OCI-LY3 (cell line): ENCODE measurements at regions not wholly inside any gene's neighbourhood (a gene's known extent, or its start where the extent isn't known, plus 50 kb on each side); places are given as distances from the start of the nearest gene placed in this dataset.

Source experiments
- H2AFZ ChIP-seq: fragments of 200-600, 300-600 bp; shearing (Covaris generic); 2 replicates; pipeline ENCODE4 v1.6.0; 2014; ENCODE audit warnings: antibody characterized with exemption, low read depth, low read length
- H3K27ac ChIP-seq: fragments of 200-600, 300-600 bp; sonication (generic); 2 replicates; pipeline ENCODE4 v1.5.1; 2014; ENCODE audit warnings: mild to moderate bottlenecking, low read length, moderate library complexity, mixed read lengths
- H3K27me3 ChIP-seq: fragments of 200-600, 300-600 bp; sonication (generic); 2 replicates; pipeline ENCODE4 v1.6.1; 2014; ENCODE audit warnings: low read depth, low read length, mixed read lengths
- H3K36me3 ChIP-seq: fragments of 200-600, 300-600 bp; sonication (generic); replicated peaks from 2 replicates; pipeline ENCODE3; 2014; ENCODE audit warnings: low read depth, low read length, mixed read lengths
- H3K4me1 ChIP-seq: fragments of 300-600, 200-600 bp; sonication (generic); 2 replicates; pipeline ENCODE4 v1.6.1; 2014; ENCODE audit warnings: low read length, mixed read lengths
- H3K4me2 ChIP-seq: fragments of 200-600, 300-600 bp; sonication (generic); 2 replicates; pipeline ENCODE4 v1.6.1; 2014; ENCODE audit warnings: low read length, mixed read lengths
- H3K4me3 ChIP-seq: fragments of 300-600, 200-600 bp; sonication (generic); 2 replicates; pipeline ENCODE4 v1.5.1; 2014; ENCODE audit warnings: antibody characterized with exemption, mild to moderate bottlenecking, low read length, moderate library complexity
- H3K79me2 ChIP-seq: fragments of 300-600, 200-600 bp; shearing (Covaris generic); 2 replicates; pipeline ENCODE4 v1.6.1; 2014; ENCODE audit warnings: mild to moderate bottlenecking, low read length, mixed read lengths
- H3K9ac ChIP-seq: fragments of 300-600, 200-600 bp; shearing (Covaris generic); 2 replicates; pipeline ENCODE4 v1.6.0; 2014; ENCODE audit warnings: mild to moderate bottlenecking, low read length, moderate library complexity
- H3K9me3 ChIP-seq: fragments of 200-600, 300-600 bp; shearing (Covaris generic); 2 replicates; pipeline ENCODE4 v1.6.1; 2014; ENCODE audit warnings: low read length, mixed read lengths; ENCODE audit not compliant: insufficient read depth
- H4K20me1 ChIP-seq: fragments of 200-600, 300-600 bp; sonication (generic); 2 replicates; pipeline ENCODE4 v1.6.1; 2016; ENCODE audit warnings: low read length, mixed read lengths; ENCODE audit not compliant: insufficient read depth
- EZH2phosphoT487 ChIP-seq: fragments of 200-600 bp; shearing (Covaris generic); IDR thresholded peaks from 2 replicates; pipeline ENCODE4 v1.6.1; 2018; ENCODE audit warnings: antibody characterized with exemption, mixed run types, low read depth
- TF ChIP-seq, protein P1 (sequence below): fragments of 200-600, 300-600 bp; sonication (generic); IDR thresholded peaks from 2 replicates; pipeline ENCODE4 v1.5.1; 2014; ENCODE audit warnings: antibody characterized with exemption, low read length, low read depth

DNA sequence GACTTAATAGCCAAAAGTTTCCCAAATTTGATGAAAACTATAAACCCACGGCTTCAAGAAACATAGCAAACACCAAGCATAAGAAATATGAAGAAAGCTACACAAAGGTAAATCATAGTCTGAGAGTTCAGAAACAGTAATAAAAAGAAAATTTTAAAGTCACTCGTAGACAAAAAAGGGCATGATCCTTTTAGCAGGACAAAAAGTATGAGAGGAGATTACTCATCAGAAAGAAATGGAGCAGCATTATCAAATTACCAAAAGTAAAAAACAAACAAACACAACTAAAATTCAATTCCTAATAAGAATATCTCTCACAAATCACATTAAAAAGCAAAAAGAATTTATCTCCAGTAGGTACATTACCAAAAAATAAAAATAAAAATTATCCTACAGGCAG lies 279.4 kb upstream of the UBE2E2 start:
- Histone ChIP-seq H3K27ac (no peak overlapping the region), H4K20me1 (no peaks in the 10 kb centered on the region), H3K9ac (no peak overlapping the region), H3K4me1 (no peaks in the 10 kb centered on the region), H2AFZ (peak overlapping the region; percentile 60; the same call in 1 of the 2 replicates), H3K9me3 (no peaks in the 10 kb centered on the region), H3K4me3 (no peak overlapping the region), H3K79me2 (no peaks in the 10 kb centered on the region), H3K27me3 (no peaks in the 10 kb centered on the region), H3K4me2 (no peak overlapping the region), H3K36me3 (no peaks in the 10 kb centered on the region)
- no peak for TF ChIP-seq EZH2phosphoT487
- TF ChIP-seq, protein P1, sequence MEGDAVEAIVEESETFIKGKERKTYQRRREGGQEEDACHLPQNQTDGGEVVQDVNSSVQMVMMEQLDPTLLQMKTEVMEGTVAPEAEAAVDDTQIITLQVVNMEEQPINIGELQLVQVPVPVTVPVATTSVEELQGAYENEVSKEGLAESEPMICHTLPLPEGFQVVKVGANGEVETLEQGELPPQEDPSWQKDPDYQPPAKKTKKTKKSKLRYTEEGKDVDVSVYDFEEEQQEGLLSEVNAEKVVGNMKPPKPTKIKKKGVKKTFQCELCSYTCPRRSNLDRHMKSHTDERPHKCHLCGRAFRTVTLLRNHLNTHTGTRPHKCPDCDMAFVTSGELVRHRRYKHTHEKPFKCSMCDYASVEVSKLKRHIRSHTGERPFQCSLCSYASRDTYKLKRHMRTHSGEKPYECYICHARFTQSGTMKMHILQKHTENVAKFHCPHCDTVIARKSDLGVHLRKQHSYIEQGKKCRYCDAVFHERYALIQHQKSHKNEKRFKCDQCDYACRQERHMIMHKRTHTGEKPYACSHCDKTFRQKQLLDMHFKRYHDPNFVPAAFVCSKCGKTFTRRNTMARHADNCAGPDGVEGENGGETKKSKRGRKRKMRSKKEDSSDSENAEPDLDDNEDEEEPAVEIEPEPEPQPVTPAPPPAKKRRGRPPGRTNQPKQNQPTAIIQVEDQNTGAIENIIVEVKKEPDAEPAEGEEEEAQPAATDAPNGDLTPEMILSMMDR, result no peak

DNA sequence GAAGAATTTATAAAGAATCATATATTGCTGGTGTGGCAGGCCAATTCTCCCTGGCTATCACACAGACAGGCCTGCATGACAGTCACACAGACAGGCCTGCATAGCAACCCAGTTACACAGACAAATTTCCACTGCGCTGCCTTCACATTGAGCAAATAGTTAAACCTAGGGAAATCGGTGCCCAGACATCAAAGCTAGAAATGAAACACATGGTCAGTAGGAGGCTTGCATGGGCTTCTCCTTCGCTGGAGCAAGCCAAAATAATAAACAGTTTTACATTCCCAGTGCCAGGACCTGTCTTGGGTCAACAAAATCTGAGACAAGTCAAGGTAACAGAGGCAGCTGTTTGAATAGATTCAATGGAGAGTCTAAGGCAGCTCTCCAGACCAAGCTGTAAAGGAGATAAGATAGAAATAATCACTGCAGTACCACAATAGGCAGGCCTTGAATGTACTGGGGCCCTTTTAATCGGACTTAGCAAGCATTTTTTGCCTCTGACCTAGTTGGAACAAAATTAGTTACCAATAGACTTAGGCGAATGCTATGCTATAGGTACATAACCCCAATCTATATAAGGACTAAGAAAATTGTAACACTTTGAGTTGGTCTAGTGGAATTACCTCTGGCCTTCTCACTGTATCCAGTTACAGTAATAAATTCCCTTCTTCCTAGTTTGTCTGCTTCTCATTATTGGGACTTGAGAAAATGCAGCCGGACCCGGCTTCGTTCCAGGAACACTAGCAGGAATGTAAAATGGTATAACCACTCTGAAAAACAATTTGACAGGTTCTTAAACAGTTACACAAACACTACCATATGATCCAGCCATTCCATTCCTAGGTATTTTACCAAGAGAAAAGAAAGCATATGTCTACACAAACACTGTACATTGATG lies 274.7 kb upstream of the UBE2E2 start:
- H2AFZ ChIP-seq, result no peak overlapping the region
- no peak overlapping the region for H3K4me3 ChIP-seq
- H4K20me1 ChIP-seq, result no peaks in the 10 kb centered on the region
- H3K4me1 ChIP-seq, result no peaks in the 10 kb centered on the region
- no peaks in the 10 kb centered on the region for H3K27me3 ChIP-seq
- H3K4me2 ChIP-seq, result no peak overlapping the region
- no peaks in the 10 kb centered on the region for H3K79me2 ChIP-seq
- no peaks in the 10 kb centered on the region for H3K9me3 ChIP-seq
- no peak overlapping the region for H3K27ac ChIP-seq
- no peaks in the 10 kb centered on the region for H3K36me3 ChIP-seq
- TF ChIP-seq EZH2phosphoT487, result no peak
- TF ChIP-seq, protein P1, result no peak
- H3K9ac ChIP-seq, result no peak overlapping the region

DNA sequence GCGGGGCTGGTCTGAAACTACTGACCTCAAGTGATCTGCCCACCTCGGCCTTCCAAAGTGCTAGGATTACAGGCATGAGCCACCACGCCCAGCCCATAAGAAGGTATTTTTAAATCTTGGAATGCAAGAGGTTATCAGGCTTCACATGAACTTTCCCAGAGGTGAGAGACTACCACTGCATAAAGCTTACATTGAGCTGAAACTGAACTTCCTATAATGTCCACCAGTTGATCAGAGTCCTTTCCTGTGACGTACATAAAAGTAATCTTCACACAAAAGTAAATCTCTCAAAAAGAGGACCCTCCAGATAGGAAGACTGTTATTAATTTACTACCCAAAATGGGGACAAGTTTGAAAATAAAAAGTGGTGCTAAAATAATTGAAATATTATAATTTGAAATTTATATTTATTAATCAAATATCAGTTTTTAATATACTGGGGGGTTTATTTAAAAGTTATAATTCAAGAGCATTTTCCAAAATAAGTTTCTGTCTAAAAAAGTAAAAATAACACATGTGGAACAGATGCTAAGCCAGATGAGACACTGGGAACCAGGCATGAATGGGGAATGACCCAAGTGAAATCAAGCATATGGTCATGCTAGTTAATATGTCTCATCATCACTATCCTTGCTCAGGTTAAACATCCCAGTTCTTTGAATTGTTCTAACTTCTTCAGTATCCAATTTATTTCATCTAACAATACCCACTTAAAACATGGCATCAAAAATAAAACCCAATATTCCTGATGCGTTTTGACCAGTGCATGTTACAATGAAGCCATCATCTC lies 269.9 kb upstream of the UBE2E2 start:
- TF ChIP-seq, protein P1, result no peak
- no peak for TF ChIP-seq EZH2phosphoT487
- H3K79me2 ChIP-seq, result no peaks in the 10 kb centered on the region
- H3K4me2 ChIP-seq, result no peak overlapping the region
- H4K20me1 ChIP-seq, result no peaks in the 10 kb centered on the region
- H3K4me1 ChIP-seq, result no peaks in the 10 kb centered on the region
- H3K27ac ChIP-seq, result no peak overlapping the region
- no peaks in the 10 kb centered on the region for H3K27me3 ChIP-seq
- H3K9ac ChIP-seq, result no peak overlapping the region
- no peak overlapping the region for H3K4me3 ChIP-seq
- H2AFZ ChIP-seq, result no peak overlapping the region
- no peaks in the 10 kb centered on the region for H3K9me3 ChIP-seq
- no peaks in the 10 kb centered on the region for H3K36me3 ChIP-seq

DNA sequence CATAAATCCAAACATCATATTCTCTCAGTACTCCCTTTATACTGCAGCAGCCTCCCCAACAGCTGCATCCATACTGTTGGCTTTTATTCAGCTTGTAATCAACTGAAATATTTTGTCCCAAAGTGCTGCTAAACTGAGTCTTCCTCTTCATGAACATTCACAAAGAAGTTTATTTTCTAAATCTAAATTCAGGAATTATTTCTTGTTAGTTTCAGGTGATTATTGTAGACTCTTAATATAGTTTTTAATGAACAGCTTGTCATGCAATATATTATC lies 269.3 kb upstream of the UBE2E2 start:
- H3K36me3 ChIP-seq, result no peaks in the 10 kb centered on the region
- no peaks in the 10 kb centered on the region for H4K20me1 ChIP-seq
- no peak for TF ChIP-seq EZH2phosphoT487
- TF ChIP-seq, protein P1, result no peak
- H3K4me1 ChIP-seq, result peaks cover 3% of the 10 kb centered on the region; the same call in 1 of the 2 replicates
- no peaks in the 10 kb centered on the region for H3K27me3 ChIP-seq
- no peak overlapping the region for H3K4me3 ChIP-seq
- H3K79me2 ChIP-seq, result no peaks in the 10 kb centered on the region
- H3K9ac ChIP-seq, result no peak overlapping the region
- H3K27ac ChIP-seq, result no peak overlapping the region
- no peak overlapping the region for H3K4me2 ChIP-seq
- no peak overlapping the region for H2AFZ ChIP-seq
- H3K9me3 ChIP-seq, result no peaks in the 10 kb centered on the region
